SK-N-SH treated with all-trans-retinoic acid at 6 μM for 48 hours (cell line): ENCODE measurements at regions not wholly inside any gene's neighbourhood (a gene's known extent, or its start where the extent isn't known, plus 50 kb on each side); places are given as distances from the start of the nearest gene placed in this dataset.
"Not testable (repeated sequence)": the region's sequence is repeated elsewhere in the genome, so short reads cannot be mapped to it uniquely, and the experiment has no call there.

Experiments used
- ATAC-seq: fragments of 200-7000 bp; cut with Tn5 transposase; 3 replicates; pipeline ENCODE4 v1.9.1; 2020; ENCODE audit warnings: mild to moderate bottlenecking, moderate library complexity
- ARNTL ChIP-seq: fragments of 450-650 bp; formaldehyde crosslinking; IDR thresholded peaks from 2 replicates; pipeline ENCODE4 v1.5.0; 2020; ENCODE audit warnings: low read depth, mild to moderate bottlenecking, moderate library complexity, borderline replicate concordance
- BACH2 ChIP-seq: fragments of 250-450 bp; sonication (Bioruptor Pico); IDR thresholded peaks from 2 replicates; pipeline ENCODE4 v1.9.0; 2021; ENCODE audit warnings: mild to moderate bottlenecking, borderline replicate concordance
- CSDC2 ChIP-seq: fragments of 250-450 bp; sonication (Bioruptor Pico); IDR thresholded peaks from 2 replicates; pipeline ENCODE4 v1.5.0; 2020; ENCODE audit warnings: mild to moderate bottlenecking, moderate library complexity
- CSRNP3 ChIP-seq: fragments of 250-450 bp; sonication (Bioruptor Pico); IDR thresholded peaks from 2 replicates; pipeline ENCODE4 v1.5.1; 2021; ENCODE audit warnings: mild to moderate bottlenecking, moderate library complexity
- ESRRG ChIP-seq: fragments of 250-450 bp; sonication (Bioruptor Pico); IDR thresholded peaks from 2 replicates; pipeline ENCODE4 v1.6.1; 2021; ENCODE audit warnings: mild to moderate bottlenecking
- GLIS3 ChIP-seq: fragments of 250-450 bp; sonication (Bioruptor Pico); IDR thresholded peaks from 2 replicates; pipeline ENCODE4 v1.5.0; 2020; ENCODE audit warnings: mild to moderate bottlenecking, moderate library complexity
- ISL1 ChIP-seq: fragments of 250-450 bp; sonication (Bioruptor Pico); IDR thresholded peaks from 2 replicates; pipeline ENCODE4 v2.1.2; 2022; ENCODE audit warnings: mild to moderate bottlenecking, moderate library complexity
- OSR1 ChIP-seq: fragments of 250-450 bp; sonication (Bioruptor Pico); IDR thresholded peaks from 2 replicates; pipeline ENCODE4 v1.8.0; 2022; ENCODE audit warnings: moderate library complexity, mild to moderate bottlenecking, inconsistent platforms
- PPARA ChIP-seq: fragments of 250-450 bp; sonication (Bioruptor Pico); IDR thresholded peaks from 2 replicates; pipeline ENCODE4 v1.5.0; 2020; ENCODE audit warnings: mild to moderate bottlenecking, borderline replicate concordance
- RARB ChIP-seq: fragments of 250-450 bp; sonication (Bioruptor Pico); IDR thresholded peaks from 2 replicates; pipeline ENCODE4 v1.8.0; 2021; ENCODE audit warnings: mild to moderate bottlenecking, moderate library complexity
- SNAI2 ChIP-seq: fragments of 250-450 bp; sonication (Bioruptor Pico); IDR thresholded peaks from 2 replicates; pipeline ENCODE4 v1.5.0; 2020; ENCODE audit warnings: mild to moderate bottlenecking, moderate library complexity
- TCF4 ChIP-seq: fragments of 250-450 bp; sonication (Bioruptor Pico); IDR thresholded peaks from 2 replicates; pipeline ENCODE4 v1.8.0; 2021; ENCODE audit warnings: mild to moderate bottlenecking, moderate library complexity, borderline replicate concordance
- TSHZ2 ChIP-seq: fragments of 250-450 bp; sonication (Bioruptor Pico); IDR thresholded peaks from 2 replicates; pipeline ENCODE4 v1.5.0; 2020; ENCODE audit warnings: mild to moderate bottlenecking, moderate library complexity
- ZC3H10 ChIP-seq: fragments of 250-450 bp; sonication (Bioruptor Pico); IDR thresholded peaks from 2 replicates; pipeline ENCODE4 v1.5.1; 2021; ENCODE audit warnings: mild to moderate bottlenecking, moderate library complexity
- ZFP3 ChIP-seq: fragments of 250-450 bp; sonication (Bioruptor Pico); IDR thresholded peaks from 2 replicates; pipeline ENCODE4 v1.5.0; 2020; ENCODE audit warnings: mild to moderate bottlenecking, moderate library complexity
- ZFP30 ChIP-seq: fragments of 450-650 bp; formaldehyde crosslinking; IDR thresholded peaks from 2 replicates; pipeline ENCODE4 v1.5.0; 2022; ENCODE audit warnings: mild to moderate bottlenecking, moderate library complexity
- ZNF565 ChIP-seq: fragments of 450-650 bp; formaldehyde crosslinking; conservative IDR thresholded peaks from 2 replicates; pipeline ENCODE4 v1.5.0; 2020; ENCODE audit warnings: low read depth, mild to moderate bottlenecking, moderate library complexity
- ZNF70 ChIP-seq: fragments of 450-650 bp; formaldehyde crosslinking; IDR thresholded peaks from 2 replicates; pipeline ENCODE4 v1.5.0; 2020; ENCODE audit warnings: mild to moderate bottlenecking, moderate library complexity
- TF ChIP-seq, protein P1 (sequence below): fragments of 250-450 bp; sonication (Bioruptor Pico); IDR thresholded peaks from 2 replicates; pipeline ENCODE4 v1.5.1; 2020; ENCODE audit warnings: low read depth, mild to moderate bottlenecking, moderate library complexity

DNA sequence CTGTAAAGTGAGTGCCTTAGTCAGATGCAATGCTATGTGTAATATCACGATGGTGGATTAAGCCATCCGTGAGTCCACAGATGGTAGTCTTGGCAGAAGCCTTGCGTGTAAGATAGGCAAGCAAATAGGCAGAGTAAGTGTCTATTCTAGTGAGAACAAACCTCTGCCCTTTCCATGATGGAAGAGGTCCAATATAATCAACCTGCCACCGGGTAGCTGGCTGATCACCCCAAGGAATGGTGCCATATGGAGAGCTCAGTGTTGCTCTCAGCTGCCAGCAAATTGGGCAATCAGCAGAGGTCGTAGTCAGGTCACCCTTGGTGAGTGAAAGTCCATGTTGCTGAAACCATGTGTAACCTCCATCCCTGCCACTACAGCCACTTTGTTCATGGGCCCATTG is 371.2 kb upstream of the LRFN5 start:
- TF ChIP-seq ZFP3 (CRISPR knock-in tag) = no peak
- TF ChIP-seq PPARA (CRISPR knock-in tag) = no peak
- TF ChIP-seq ESRRG = no peak
- TF ChIP-seq ZNF565 (CRISPR knock-in tag) = no peak
- no peak for TF ChIP-seq ARNTL (CRISPR knock-in tag)
- no peak for TF ChIP-seq ZNF70 (CRISPR knock-in tag)
- no peak for ATAC-seq

DNA sequence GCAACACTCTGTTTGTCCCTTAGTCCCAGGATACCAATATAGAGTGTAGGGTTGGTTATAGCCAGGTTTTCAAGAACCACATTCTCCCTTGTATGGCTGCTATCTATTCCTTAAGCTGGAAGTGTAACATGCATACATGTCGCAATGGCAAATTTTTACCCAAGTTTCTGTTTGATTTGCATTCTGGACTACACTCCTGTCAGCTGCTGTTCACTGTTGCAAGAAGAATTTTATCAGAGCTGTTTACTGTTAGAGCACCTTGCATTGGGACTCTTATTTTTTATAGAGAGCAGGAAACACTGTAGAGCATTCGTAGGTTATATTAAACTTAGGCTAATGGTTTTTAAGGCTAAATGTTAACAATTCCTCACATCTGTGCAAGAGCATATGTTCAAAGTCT is 376.0 kb upstream of the LRFN5 start:
- TF ChIP-seq CSDC2 (CRISPR knock-in tag) = no peak
- ATAC-seq = no peak

- TF ChIP-seq ZNF565 (CRISPR knock-in tag) (no peak), CSRNP3 (CRISPR knock-in tag) (no peak), TCF4 (no peak), ZFP30 (CRISPR knock-in tag) (no peak), PPARA (CRISPR knock-in tag) (no peak)
- ATAC-seq = no peak
Measured at GRCh38 chr14:41229824-41230223, 376.9 kb upstream of the LRFN5 start.

DNA sequence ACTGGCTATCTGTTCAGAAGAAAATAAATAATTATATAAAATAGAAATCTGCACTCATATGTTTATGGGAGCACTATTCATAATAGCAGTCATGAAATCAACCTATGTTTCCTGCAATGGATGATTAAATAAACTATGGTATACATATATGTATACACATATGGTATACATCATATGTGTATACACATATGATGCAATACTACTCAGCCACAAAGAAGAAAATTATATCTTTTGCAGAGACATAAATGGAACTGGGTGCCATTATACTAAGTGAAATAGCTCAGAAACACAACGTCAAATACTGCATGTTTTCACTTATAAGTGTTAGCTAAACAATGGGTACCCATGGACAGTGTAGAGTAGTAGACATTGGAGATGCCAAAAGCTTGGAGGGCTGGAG is 381.2 kb upstream of the LRFN5 start:
- TF ChIP-seq ZC3H10 (CRISPR knock-in tag) (no peak), OSR1 (CRISPR knock-in tag) (no peak), ZFP30 (CRISPR knock-in tag) (no peak), ISL1 (CRISPR knock-in tag) (no peak), SNAI2 (CRISPR knock-in tag) (no peak), CSRNP3 (CRISPR knock-in tag) (no peak), ZNF70 (CRISPR knock-in tag) (no peak), TSHZ2 (CRISPR knock-in tag) (no peak), GLIS3 (CRISPR knock-in tag) (no peak)
- TF ChIP-seq, protein P1, sequence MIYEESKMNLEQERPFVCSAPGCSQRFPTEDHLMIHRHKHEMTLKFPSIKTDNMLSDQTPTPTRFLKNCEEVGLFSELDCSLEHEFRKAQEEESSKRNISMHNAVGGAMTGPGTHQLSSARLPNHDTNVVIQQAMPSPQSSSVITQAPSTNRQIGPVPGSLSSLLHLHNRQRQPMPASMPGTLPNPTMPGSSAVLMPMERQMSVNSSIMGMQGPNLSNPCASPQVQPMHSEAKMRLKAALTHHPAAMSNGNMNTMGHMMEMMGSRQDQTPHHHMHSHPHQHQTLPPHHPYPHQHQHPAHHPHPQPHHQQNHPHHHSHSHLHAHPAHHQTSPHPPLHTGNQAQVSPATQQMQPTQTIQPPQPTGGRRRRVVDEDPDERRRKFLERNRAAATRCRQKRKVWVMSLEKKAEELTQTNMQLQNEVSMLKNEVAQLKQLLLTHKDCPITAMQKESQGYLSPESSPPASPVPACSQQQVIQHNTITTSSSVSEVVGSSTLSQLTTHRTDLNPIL (CRISPR knock-in tag) = no peak
- TF ChIP-seq, all 23 proteins: peak for 0
- ATAC-seq = no peak

DNA sequence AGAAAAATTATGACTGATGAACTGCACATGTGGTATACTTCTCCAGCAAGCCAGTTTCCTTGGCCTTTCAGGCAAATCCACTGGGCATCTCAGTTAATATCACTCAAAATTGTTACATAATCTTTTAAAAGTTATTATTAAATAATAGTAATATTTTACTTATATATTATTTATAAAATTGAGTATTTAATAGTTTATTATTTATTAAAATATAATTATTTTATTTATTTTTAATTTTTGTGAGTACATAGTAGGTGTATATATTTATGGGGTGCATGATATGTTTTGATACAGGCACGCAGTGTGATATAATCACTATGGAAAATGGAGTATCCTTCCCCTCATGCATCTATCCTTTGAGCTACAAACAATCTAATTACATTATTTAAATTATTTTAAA is 384.1 kb upstream of the LRFN5 start:
- ATAC-seq = no peak
- TF ChIP-seq BACH2 (CRISPR knock-in tag) = no peak
- no peak for TF ChIP-seq ARNTL (CRISPR knock-in tag)
- TF ChIP-seq ISL1 (CRISPR knock-in tag) = no peak
- no peak for TF ChIP-seq TCF4
- TF ChIP-seq ZNF70 (CRISPR knock-in tag) = no peak
- no peak for TF ChIP-seq RARB (CRISPR knock-in tag)
- TF ChIP-seq CSRNP3 (CRISPR knock-in tag) = no peak
- no peak for TF ChIP-seq SNAI2 (CRISPR knock-in tag)
- no peak for TF ChIP-seq CSDC2 (CRISPR knock-in tag)

- not testable (repeated sequence) for ATAC-seq
Measured at GRCh38 chr14:41214978-41215377, 391.7 kb upstream of the LRFN5 start.
